ENCODE measurements at regions not wholly inside any gene's neighbourhood (a gene's known extent, or its start where the extent isn't known, plus 50 kb on each side); places are given as distances from the start of the nearest gene placed in this dataset.

- TF ChIP-seq CTCF (IDR thresholded peaks at IDR 0.05) (no peak), POLR2A (IDR thresholded peaks at IDR 0.05) (no peak)
- intact Hi-C loops (cut with DNase I; ENCODE audit: low total_unique reads) = no loop called here
- WGBS, 2 donors = 80 to 81% methylated on average over 3 of the region's 3 CpGs
- H3K36me3 ChIP-seq (ENCODE audit: low read depth, missing control alignments) = no peaks in the 10 kb centered on the region
- no peak for DNase-seq
- no peak overlapping the region for H3K27ac ChIP-seq
- H3K27me3 ChIP-seq = no peaks in the 10 kb centered on the region
- no peaks in the 10 kb centered on the region for H3K9me3 ChIP-seq
- no peak overlapping the region for H3K4me3 ChIP-seq
- no peaks in the 10 kb centered on the region for H3K4me1 ChIP-seq
These were observed 570.5 kb downstream of the TDRD15 start for GRCh38 chr2:21694079-21694878.

- Histone ChIP-seq H3K27me3 (no peaks in the 10 kb centered on the region), H3K9me3 (no peaks in the 10 kb centered on the region), H3K27ac (no peak overlapping the region), H3K36me3 (ENCODE audit: low read depth, missing control alignments) (no peaks in the 10 kb centered on the region), H3K4me3 (no peak overlapping the region), H3K4me1 (no peaks in the 10 kb centered on the region)
- DNase-seq = no peak
- intact Hi-C loops (cut with DNase I; ENCODE audit: low total_unique reads) = no loop called here
- TF ChIP-seq POLR2A (IDR thresholded peaks at IDR 0.05) = no peak
- WGBS, 2 donors = 77 to 85% methylated on average over 4 of the region's 4 CpGs
These were observed 573.1 kb downstream of the TDRD15 start for GRCh38 chr2:21696900-21697299.

GRCh38 chr2:21700644-21701043, 576.9 kb downstream of the TDRD15 start:
- Histone ChIP-seq H3K4me1 (no peaks in the 10 kb centered on the region), H3K9me3 (no peaks in the 10 kb centered on the region), H3K27me3 (no peaks in the 10 kb centered on the region), H3K27ac (no peak overlapping the region), H3K4me3 (no peak overlapping the region), H3K36me3 (ENCODE audit: low read depth, missing control alignments) (no peaks in the 10 kb centered on the region)
- intact Hi-C loops (cut with DNase I; ENCODE audit: low total_unique reads) = no loop called here
- TF ChIP-seq POLR2A (IDR thresholded peaks at IDR 0.05) = no peak
- no peak for TF ChIP-seq CTCF (IDR thresholded peaks at IDR 0.05)
- DNase-seq = no peak

GRCh38 chr2:21710031-21710430, 586.3 kb downstream of the TDRD15 start:
- no peak overlapping the region for H3K27ac ChIP-seq
- H3K36me3 ChIP-seq (ENCODE audit: low read depth, missing control alignments) = no peaks in the 10 kb centered on the region
- H3K9me3 ChIP-seq = no peaks in the 10 kb centered on the region
- no peaks in the 10 kb centered on the region for H3K4me1 ChIP-seq
- TF ChIP-seq CTCF (IDR thresholded peaks at IDR 0.05) (no peak), POLR2A (IDR thresholded peaks at IDR 0.05) (no peak)
- no peak for DNase-seq
- 56 to 65% methylated on average over 4 of the region's 4 CpGs for WGBS, 2 donors
- intact Hi-C loops (cut with DNase I; ENCODE audit: low total_unique reads) = no loop called here
- no peaks in the 10 kb centered on the region for H3K27me3 ChIP-seq
- H3K4me3 ChIP-seq = no peak overlapping the region

DNA sequence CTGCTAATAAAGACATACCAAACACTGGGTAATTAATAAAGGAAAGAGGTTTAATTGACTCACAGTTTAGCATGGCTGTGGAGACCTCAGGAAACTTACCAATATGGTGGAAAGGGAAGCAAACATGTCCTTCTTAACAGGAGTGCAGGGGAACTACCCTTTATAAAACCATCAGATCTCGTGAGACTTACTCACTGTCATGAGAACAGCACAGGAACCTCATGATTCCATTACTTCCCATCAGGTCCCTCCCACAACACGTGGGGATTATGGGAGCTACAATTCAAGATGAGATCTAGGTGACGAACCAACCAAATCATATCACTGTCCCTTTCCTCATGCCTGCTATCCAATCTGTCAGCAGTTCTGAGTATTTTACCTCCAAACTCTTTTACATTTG, 586.7 kb downstream of the TDRD15 start:
- H3K27me3 ChIP-seq = no peaks in the 10 kb centered on the region
- TF ChIP-seq POLR2A (IDR thresholded peaks at IDR 0.05) (no peak), CTCF (IDR thresholded peaks at IDR 0.05) (no peak)
- no peak overlapping the region for H3K4me3 ChIP-seq
- no peaks in the 10 kb centered on the region for H3K4me1 ChIP-seq
- H3K9me3 ChIP-seq = no peaks in the 10 kb centered on the region
- no peak overlapping the region for H3K27ac ChIP-seq
- WGBS, 2 donors = 59 to 69% methylated on average over 3 of the region's 3 CpGs
- intact Hi-C loops (cut with DNase I; ENCODE audit: low total_unique reads) = no loop called here
- DNase-seq = no peak
- H3K36me3 ChIP-seq (ENCODE audit: low read depth, missing control alignments) = no peaks in the 10 kb centered on the region

Measured in testis (tissue), 2 donors.